HG03565 (cell line): ENCODE measurements at regions not wholly inside any gene's neighbourhood (a gene's known extent, or its start where the extent isn't known, plus 50 kb on each side); places are given as distances from the start of the nearest gene placed in this dataset.

Source experiments
- ATAC-seq: cut with Tn5 transposase; IDR thresholded peaks from one replicate; pipeline ENCODE4 v1.9.1; 2021; ENCODE audit warnings: mild to moderate bottlenecking, moderate library complexity; ENCODE audit not compliant: unreplicated experiment

DNA sequence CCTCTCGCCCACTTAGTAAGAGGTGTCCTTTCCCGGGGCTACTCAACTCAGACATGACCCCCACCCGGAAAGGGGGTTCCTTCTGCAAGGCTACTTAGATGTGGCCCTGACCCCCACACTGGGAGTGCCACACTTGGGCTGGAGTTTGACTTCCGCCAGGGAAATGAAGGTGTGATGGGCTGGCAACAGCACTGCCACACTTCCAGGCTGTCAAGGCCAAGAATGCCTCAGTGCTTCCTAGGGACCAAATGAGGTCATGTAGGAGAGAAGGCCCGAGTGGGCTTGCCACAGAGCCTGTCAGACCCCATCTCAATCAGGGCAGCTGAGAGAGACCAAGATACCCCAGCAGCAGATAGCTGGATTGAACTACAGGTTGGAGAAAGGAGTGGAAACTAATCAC is 55.5 kb downstream of the DRD1 start:
- ATAC-seq = no peak

DNA sequence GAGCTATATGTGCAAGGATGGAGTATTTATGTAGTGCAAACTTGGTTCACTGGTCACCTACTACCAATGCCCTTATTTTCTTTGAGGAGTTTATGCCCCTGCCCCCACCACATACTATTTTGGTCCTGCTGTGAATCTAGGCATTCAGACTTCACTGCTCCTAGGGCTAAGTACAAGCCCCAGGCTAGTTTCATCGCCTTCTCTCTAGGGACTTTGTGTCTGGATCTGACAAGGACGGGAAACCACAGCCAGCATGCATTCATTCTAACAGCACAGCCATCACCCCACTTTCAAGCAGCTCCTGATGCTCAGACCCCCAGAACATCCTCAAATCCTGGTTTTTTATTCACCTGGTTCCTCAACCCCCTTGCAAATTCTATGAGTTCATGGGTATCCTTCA is 56.8 kb downstream of the DRD1 start:
- no peak for ATAC-seq

DNA sequence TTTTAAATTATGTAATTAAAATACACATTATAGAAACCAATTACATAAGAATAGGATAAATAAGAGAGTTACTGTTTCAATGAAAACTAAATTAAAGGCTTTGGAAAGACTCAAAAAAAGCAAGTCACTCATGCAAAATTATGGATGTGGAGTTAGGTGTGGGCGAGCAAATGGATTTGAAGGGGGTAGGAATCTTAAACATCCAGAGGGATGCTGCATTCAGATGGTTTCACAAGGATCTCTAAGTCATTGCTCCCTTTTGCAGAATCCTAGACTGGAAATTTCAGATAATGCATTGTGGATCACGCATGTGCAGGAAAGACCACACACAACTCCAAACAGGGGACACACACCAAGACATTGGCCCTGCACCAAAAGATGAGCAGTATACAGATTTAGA is 57.5 kb downstream of the DRD1 start:
- no peak for ATAC-seq

DNA sequence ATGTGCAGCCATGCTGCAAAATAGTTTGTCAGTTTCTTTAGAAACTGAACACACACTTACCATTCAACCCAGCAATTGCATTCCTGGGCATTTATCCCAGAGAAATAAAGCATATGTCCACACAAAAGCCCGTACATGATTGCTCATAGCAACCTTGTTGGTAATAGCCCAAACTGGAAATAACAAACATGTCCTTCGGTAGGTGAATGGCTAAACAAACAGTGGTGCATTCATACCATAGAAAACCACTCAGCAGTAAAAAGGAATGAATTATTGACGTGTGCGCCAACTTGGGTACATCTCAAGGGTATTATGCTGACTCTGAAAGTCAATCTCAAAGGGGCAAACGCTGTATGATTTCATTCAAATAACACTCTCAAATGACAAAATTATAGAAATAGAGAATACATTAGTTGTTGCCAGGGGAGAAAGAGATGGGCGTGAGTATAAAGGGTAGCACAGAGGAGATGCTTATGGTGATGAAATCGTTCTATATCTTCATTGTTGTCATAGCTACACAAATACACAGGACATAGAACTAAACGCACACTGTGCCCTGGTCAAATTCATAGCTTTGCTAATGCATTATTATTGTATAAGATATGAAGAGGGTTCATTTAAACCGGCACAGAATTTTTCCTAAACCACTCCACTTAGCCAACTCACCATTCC is 58.2 kb downstream of the DRD1 start:
- ATAC-seq = no peak

DNA sequence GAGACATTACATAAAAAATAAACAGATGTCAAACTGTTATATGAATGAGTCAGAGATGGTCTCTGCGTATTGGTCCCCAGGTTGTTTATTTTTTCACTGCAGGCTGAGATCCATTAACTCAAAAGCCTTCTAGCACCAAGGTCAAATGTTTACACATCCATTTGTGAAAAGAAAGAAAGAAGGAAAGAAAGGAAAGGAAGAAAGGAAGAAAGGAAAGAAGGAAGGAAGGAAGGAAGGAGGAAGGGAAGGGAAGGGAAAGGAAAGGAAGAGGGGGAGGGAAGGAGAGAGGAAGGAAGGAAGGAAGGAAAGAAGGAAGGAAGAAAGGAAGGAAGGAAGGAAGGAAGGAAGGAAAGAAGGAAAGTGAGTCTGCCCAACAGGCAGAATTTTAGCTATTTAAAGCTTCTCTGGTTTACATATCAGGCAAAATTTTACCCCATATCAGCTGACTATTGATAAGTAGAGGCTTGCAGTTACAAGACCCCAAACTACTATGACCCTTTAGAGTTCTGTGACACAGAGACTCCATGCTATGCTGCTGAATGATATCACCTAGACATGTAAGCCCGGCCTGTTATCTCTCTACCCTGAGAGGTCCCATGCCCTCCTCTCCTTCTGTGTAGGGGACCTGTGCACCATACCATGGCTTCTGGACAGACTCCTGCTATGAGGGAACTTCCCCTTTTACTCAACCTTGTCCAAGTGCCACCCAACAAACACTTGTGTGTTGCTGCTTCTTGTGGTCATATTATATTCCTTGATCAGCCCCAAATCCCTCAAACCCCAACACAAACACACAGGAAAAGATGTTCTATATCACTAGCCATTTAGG is 59.0 kb downstream of the DRD1 start:
- ATAC-seq = no peak

DNA sequence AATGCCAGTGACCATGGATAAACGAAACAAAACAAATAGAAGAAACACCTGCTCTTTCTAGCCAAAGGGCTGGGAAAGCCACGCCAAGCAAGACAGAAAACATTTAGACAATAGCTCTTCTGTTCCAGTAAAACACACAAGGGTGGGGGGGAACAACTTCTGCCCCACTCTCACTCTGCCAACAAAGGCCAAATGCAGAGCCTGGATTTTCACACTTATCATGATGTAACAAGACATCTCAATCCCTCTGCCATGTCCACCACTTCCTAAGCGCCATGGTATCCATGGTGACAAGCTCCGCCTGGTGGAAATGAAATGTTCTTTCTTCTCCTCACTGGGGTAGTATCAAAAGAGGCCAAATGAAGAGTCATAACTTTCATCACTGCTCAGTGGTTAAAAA is 60.6 kb downstream of the DRD1 start:
- ATAC-seq = no peak

DNA sequence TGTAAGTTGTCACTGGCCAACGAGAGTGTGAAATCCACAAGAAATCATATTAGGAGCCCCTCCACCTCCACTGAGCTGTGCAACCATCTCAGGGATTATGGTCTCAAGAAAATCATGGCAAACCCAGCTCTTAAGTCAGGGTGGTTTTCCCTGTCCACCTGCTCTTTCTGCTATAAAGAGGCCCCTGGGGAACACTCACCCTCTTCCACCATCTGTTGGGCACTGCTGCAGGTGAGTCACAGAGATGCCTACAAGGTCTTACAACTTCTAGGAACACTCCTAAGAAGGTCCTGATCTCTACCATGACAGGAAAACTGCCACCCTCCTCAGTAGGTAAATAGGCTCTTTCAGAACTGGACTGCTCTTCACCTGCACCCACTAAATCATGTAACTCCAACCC is 61.8 kb downstream of the DRD1 start:
- no peak for ATAC-seq

DNA sequence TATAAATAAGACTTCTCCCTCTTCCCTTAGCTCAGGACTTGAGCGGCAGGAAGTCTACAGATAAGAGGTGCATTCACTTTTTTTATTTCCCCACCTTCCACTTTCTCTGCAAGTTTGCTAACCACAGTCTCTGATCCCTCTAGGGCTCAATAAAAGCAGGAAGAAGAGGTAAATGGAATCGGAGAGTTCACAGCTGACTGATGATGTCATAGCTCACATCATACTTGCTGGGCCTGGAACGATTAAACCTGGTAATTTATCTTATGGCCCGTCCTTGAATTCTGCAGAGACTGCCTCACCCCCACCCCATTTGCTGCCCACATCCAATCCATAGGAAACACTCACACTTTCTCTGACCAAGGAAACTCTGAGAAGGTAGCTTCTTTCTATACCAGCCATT is 62.9 kb downstream of the DRD1 start:
- ATAC-seq = no peak

DNA sequence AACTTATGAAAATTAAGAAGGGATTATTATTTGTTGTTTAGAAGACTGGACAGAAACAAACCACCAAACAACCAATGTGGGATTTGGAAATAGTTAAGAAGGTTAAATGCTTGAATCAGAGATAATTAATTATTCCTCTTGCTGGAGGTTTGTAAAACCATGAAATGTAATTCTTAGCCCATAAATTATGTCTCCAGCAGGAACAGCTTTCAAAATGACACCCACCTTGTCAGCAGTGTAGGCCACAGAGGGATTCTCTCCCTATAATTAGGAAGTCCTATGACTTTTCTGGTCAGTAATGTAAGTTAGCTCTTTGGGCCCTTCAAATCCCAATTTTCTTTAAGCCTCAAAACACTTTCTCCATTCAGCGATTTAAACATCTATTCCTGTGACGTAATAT is 63.3 kb downstream of the DRD1 start:
- ATAC-seq = no peak

DNA sequence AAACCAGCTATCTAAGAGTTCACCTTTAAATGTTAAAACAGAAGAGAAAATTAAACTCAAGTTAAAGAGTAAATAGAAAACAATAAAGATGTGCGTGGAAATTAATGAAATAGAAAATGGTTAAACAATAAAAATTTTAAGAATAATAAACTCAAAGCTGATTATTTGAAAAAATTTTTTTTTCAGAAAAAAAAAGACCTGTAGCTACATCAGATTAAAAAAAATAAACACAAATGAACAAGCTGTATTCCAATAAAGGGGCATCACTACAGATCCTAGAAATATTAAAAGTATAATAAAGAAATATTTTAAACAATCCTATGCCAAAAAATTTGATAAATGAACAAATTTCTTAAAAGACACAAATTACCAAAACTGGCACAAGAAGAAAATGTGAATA is 64.1 kb downstream of the DRD1 start:
- no peak for ATAC-seq

DNA sequence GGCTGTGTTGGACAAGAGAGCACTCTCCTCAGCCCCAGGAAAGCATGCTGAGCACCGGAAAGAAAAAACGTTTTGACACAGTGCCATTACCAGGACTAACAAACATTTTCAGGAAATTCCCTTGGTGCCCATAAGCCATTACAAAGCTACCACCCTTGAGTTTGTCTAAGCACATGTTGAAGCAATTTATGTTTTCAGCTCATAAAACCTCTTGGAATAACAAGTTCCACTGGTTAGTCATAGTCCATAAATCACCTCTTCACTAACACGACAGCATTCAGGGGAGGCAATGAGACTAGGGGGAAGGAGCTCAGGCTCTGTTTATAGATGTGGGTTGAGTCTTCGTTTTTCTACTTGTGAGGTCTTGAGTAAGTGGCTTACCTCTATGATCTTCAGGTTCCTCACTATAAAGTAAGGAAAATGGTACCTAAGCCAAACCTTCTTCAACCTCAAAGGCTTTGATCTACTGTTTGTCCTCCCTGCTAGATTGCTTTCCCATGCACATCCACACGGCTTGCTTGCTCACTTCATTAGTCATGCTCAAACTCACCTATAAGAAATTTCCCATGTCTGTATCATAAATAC is 65.4 kb downstream of the DRD1 start:
- no peak for ATAC-seq

DNA sequence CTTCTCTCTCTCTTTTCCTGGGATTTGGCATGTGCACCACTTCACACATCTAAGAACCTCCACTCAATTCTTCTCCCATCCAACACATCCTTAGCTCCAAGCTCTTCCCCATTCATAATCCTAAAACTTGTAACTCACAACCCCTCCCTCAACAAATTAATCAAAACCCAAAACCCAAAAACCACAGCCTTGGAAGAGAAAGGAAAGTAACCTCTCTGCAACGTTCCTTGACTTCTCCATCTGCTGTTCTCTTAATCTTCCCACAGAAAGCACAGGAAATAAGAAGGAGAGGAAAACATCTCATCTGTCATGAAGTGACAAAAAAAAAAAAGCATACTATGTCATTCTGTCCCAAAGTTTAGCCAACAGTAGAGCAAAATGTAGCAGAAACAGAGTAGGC is 66.2 kb downstream of the DRD1 start:
- ATAC-seq = no peak

DNA sequence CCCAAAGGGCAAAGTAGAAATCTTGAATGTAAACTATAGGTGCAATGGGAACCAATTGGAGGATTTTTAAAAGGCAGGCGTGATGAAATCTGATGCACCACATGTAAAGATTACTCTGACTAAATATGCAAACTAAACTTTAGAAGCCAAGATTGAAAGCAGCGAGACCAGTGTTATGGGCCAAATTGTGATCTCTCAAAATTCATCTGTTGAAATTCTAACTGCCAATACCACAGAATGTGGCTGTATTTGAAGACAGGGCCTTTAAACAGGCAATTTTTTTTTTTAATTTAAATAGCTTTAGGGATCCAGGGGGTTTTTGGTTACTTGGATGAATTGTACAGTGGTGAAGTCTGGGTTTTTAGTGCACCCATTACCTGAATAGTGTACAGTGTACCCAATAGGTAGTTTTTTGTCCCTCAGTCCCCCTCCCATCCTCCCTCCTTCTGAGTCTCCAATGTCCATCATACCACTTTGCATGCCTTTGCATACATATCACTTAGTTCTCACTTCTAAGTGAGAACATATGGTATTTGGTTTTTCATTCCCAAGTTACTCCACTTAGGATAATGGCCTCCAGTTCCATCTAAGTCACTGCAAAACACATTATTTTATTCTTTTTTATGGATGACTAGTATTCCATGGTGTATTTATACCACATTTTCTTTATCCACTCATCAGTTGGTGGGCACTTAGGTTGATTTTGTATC is 69.7 kb downstream of the DRD1 start:
- ATAC-seq = no peak

DNA sequence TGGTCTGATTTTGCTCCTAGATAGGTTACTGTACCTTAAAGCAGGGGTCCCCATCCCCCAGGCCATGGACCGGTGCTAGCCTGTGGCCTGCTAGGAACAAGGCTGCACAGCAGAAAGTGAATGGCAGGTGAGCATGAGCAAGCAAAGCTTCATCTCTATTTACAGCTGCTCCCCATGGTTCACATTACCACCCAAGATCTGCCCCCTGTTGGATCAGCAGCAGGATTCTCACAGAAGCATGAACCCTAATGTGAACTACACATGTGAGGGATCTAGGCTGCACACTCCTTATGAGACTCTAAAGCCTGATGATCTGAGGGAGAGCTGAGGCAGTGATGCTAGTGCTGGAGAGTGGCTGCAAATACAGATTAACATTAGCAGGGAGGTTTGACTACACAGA is 78.1 kb downstream of the DRD1 start:
- no peak for ATAC-seq

DNA sequence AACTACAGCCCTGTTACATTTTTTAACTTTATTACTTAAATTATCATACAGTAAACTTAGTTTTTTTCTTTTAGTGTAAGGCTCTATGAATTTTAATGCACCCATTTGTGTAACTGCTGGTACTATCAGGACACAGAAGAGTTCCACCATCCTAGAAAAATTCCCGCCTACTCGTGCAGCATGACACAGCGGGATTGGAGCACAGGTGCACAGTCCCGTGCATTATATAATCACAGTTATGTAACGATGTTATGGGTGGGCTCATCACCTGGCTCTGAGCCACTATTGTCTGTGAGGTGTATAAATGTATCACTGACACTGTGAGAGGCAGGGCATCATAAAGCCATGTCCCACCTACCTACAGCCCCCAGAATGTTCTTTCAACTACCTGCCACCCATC is 80.7 kb downstream of the DRD1 start:
- ATAC-seq = no peak

DNA sequence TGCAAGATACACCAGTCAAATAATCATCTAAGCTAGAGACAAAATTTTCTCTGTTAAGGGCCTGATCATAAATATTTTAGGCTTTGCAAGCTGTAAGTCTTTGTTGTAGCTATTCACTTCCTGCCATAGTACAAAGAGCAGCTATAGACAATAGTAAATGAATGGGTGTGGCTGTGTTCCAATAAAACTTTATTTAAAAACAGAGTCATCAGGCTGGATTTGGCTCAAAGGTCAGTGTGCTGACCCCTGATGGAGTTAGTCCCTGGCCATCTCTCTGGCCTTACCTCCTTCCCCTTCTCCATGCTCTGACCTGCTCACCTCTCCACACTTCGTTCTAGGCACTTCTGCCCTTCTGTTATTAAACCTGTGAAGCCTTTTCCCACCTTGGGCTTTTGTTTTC is 86.0 kb downstream of the DRD1 start:
- no peak for ATAC-seq

DNA sequence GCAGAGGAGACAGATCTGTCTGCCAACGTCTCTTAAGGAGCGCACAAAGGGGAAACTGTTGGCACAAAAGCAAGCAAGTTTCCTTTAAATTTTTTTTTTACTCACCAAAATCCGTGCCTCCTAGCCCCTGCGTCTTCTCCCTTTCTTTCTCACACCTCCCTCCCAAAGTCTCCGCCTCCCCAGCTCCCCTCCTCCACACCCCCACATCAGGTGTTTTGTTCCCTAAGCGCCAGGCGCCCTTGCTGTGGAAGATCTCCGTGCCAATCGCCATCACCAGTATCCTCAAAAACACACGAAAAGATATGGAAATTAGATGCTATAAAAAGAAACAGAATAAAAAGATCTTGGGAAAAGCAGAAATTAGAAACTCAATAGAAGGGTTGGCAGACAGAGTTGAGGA is 87.6 kb downstream of the DRD1 start:
- no peak for ATAC-seq

DNA sequence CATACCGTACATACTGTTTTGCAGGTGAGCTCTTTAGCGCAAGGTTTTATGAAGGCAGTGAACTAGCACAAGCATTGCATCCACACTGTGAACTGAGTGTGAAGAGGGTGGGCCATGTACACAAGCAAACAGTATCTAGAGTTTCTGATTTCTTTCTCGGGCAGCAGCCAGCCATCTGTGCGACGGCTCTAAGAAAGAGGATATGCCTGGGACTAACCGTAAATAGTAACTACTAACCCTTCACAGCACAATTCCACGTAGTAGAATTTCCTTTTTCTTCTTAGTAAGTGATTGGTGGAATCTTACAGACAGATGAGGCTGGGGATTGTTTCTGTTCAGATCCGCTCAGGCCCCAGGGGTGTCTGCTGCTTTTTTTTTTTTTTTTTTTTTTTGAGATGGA is 89.0 kb downstream of the DRD1 start:
- no peak for ATAC-seq

DNA sequence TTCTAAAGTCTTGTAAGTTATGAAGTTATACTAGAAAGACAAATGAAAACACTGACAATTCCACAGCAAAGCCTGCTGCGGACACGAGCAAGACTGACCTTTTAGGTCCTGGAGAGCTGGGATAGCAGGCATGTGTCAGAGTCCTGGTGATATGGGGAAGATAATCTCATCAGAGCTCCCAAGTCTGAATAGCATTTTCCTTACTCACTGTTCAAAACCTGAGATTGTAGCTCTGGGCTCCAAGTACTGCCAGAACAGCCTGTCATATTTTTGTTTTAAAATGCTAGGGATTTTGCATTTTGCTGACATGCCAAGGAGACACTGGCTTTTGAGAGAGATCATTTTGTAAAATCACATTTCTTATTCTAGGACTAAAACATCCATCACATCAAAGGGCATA is 90.1 kb downstream of the DRD1 start:
- no peak for ATAC-seq

DNA sequence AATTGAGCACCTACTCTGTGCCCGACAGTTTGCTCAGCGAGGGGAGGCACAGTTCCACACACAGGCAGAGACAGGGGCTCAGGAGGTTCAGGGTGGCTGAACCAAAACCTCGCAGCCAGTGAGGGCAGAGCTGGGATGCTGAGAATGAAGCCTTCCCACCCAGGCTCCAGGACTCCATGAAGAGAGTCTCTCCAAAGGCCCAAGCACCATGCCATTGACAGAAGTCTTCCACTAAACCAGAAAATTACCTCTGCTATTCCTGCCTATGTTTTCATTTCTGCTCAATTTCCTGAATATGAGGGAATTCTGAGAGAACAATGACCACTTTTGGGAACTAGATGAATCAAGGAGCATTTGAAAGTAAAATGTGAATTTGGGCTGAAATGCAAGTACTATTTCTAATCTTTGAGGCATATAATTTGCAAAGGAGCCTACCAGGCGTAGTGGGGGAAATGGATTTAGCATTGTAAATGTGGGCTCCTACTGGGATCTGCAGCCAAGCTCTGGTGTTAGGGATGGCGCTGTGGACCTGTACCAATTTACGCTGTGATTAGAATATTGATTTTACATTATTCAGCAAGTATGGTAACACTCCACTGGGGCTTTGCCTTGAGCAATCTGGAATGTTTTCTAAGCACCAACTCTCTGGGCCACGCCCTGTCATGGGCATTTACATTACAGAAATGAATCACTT is 91.9 kb downstream of the DRD1 start:
- no peak for ATAC-seq

DNA sequence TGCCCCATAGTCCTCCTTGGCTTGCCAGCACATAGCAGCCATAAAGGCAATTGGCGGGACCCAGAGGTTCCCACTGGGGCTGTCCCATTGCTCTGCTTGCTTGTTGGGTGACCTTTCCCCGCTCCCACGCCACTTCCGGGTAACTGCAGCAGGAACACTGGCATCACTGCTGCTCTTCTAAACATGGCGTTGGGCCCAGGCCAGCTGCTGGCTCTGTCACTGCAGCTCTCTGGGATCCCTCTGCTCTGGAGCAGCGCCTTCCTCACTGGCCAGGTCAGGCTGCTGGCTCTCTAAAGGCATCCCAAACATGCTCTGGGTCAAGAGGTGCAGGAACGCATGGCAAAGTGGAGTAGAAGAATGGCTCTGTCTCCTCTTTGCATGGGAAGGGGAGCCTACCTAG is 92.9 kb downstream of the DRD1 start:
- ATAC-seq = no peak
